Neural crest cell (in vitro differentiated cells): ENCODE measurements at regions not wholly inside any gene's neighbourhood (a gene's known extent, or its start where the extent isn't known, plus 50 kb on each side); places are given as distances from the start of the nearest gene placed in this dataset.

Experiments used
- DNase-seq: peaks from one replicate; pipeline ENCODE4 v3.0.0; 2021; ENCODE audit warnings: low read depth, mixed read lengths, low spot score
- H3K27ac Mint-ChIP-seq: one replicate; pipeline ENCODE4 v1.8.0; 2021; ENCODE audit warnings: mild to moderate bottlenecking, mixed read lengths; ENCODE audit not compliant: unreplicated experiment
- H3K27me3 Mint-ChIP-seq: 2 replicates; pipeline ENCODE4 v1.8.0; 2021; ENCODE audit warnings: low read depth, mild to moderate bottlenecking, mixed read lengths
- H3K36me3 Mint-ChIP-seq: 2 replicates; pipeline ENCODE4 v1.8.0; 2021; ENCODE audit warnings: low read depth, mild to moderate bottlenecking, mixed read lengths
- H3K4me1 Mint-ChIP-seq: 2 replicates; pipeline ENCODE4 v1.8.0; 2021; ENCODE audit warnings: mixed read lengths
- H3K4me3 Mint-ChIP-seq: one replicate; pipeline ENCODE4 v1.8.0; 2021; ENCODE audit warnings: mild to moderate bottlenecking, mixed read lengths
- H3K9me3 Mint-ChIP-seq: 2 replicates; pipeline ENCODE4 v1.8.0; 2021; ENCODE audit warnings: mixed read lengths
- CTCF ChIP-seq: fragments of 200-600 bp; sonication (generic); conservative IDR thresholded peaks from 2 replicates; pipeline ENCODE4 v1.5.0; 2021; ENCODE audit warnings: antibody characterized with exemption, mild to moderate bottlenecking

DNA sequence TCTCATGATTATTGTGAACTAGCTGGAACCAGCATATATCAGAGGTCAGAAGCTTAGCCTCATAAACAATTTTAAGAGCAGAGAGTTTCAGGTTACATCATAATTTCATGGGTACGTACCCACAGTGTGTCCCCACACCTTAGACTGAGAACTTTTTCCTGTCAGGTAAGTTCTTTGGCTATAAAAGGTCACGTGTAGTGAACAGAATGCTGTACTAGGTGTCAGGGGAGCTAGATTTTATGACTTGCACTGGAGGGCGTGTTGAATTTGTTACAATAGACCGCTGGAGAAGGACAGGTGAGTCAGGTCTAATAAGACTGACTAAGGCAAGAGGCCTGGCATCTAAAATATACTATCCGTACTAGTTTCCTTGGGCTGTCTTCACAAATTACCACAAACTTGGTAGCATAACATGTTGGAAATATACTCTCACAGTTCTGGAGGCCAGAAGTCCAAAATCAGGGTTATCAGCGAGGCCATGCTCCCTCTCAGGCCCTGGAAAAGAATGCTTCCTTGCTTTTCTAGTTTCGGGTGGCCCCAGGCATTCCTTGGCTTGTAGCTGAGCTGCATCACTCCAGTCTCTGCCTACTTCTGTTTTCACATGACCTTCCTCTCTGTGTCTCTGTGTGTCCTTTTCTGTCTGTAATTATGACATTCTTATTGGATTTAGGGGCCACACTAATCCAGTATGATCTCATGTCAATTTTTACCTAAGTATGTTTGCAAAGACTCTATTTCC is 512.0 kb upstream of the NR3C2 start:
- no peak for DNase-seq
- no peak for TF ChIP-seq CTCF
- H3K4me3 Mint-ChIP-seq, result no peak overlapping the region
- no peak overlapping the region for H3K27ac Mint-ChIP-seq
- no peaks in the 10 kb centered on the region for H3K9me3 Mint-ChIP-seq
- no peaks in the 10 kb centered on the region for H3K36me3 Mint-ChIP-seq
- H3K4me1 Mint-ChIP-seq, result no peaks in the 10 kb centered on the region
- H3K27me3 Mint-ChIP-seq, result no peaks in the 10 kb centered on the region

- DNase-seq, result no peak
- TF ChIP-seq CTCF, result no peak
- no peaks in the 10 kb centered on the region for H3K27me3 Mint-ChIP-seq
- H3K4me3 Mint-ChIP-seq, result no peak overlapping the region
- no peaks in the 10 kb centered on the region for H3K36me3 Mint-ChIP-seq
- no peak overlapping the region for H3K27ac Mint-ChIP-seq
- no peaks in the 10 kb centered on the region for H3K9me3 Mint-ChIP-seq
- H3K4me1 Mint-ChIP-seq, result no peaks in the 10 kb centered on the region
Observed at GRCh38 chr4:148951346-148951745, 509.1 kb upstream of the NR3C2 start.

GRCh38 chr4:148946271-148946670 is 504.1 kb upstream of the NR3C2 start:
- Mint-ChIP-seq H3K27ac (no peak overlapping the region), H3K27me3 (no peaks in the 10 kb centered on the region), H3K4me3 (no peak overlapping the region), H3K9me3 (peaks cover 4% of the 10 kb centered on the region), H3K4me1 (peaks cover 11% of the 10 kb centered on the region), H3K36me3 (no peaks in the 10 kb centered on the region)
- no peak for DNase-seq
- no peak for TF ChIP-seq CTCF

DNA sequence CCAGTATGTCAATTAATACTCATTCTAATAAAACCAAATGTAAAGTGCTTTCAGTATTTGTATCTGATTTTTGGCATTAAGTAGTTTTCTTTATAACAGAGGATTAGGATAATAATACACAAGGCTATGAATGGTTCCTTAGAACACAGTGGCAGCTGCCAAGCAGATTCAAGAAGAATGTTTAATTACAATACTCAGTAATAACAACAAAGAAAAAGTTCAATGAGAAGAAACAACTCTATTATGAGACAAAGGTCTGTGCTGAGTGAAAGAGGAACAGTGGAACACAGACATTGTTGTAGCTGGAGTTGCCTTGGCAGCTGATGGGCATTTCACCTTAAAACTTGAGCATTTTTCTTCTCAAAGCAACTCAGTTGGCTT is 502.6 kb upstream of the NR3C2 start:
- Mint-ChIP-seq H3K36me3 (no peaks in the 10 kb centered on the region), H3K27me3 (no peaks in the 10 kb centered on the region), H3K4me1 (peaks cover 11% of the 10 kb centered on the region), H3K4me3 (no peak overlapping the region), H3K9me3 (peaks cover 4% of the 10 kb centered on the region), H3K27ac (no peak overlapping the region)
- TF ChIP-seq CTCF, result no peak
- DNase-seq, result no peak

GRCh38 chr4:148944136-148944838 is 502.1 kb upstream of the NR3C2 start:
- H3K27ac Mint-ChIP-seq, result no peak overlapping the region

More at GRCh38 chr4:148944136-148944838, 502.1 kb upstream of the NR3C2 start:
- no peaks in the 10 kb centered on the region for H3K27me3 Mint-ChIP-seq
- H3K36me3 Mint-ChIP-seq, result no peaks in the 10 kb centered on the region
- peaks cover 11% of the 10 kb centered on the region for H3K4me1 Mint-ChIP-seq
- DNase-seq, result no peak
- TF ChIP-seq CTCF, result no peak
- H3K9me3 Mint-ChIP-seq, result peaks cover 4% of the 10 kb centered on the region
- no peak overlapping the region for H3K4me3 Mint-ChIP-seq
